Vagina (tissue), 2 donors: ENCODE measurements at regions not wholly inside any gene's neighbourhood (a gene's known extent, or its start where the extent isn't known, plus 50 kb on each side); places are given as distances from the start of the nearest gene placed in this dataset.

ENCODE experiments used
- POLR2A ChIP-seq, 2 donors: fragments of 450-650 bp; IDR thresholded peaks; one replicate each; pipeline ENCODE4 v1.6.1; 2017; ENCODE audit warnings: antibody characterized with exemption in 2 of 2, mild to moderate bottlenecking in 2 of 2, moderate library complexity in 2 of 2
- TF ChIP-seq, protein P1 (sequence below), 3 experiments: fragments of 450-650 bp in 2 of 3; fragments of 200-600 bp in 1 of 3; sonication (generic) in 1 of 3; IDR thresholded peaks; one replicate each; pipeline ENCODE4 v1.5.1; 2017 to 2019; ENCODE audit warnings: antibody characterized with exemption in 3 of 3, mild to moderate bottlenecking in 2 of 3, moderate library complexity in 2 of 3

DNA sequence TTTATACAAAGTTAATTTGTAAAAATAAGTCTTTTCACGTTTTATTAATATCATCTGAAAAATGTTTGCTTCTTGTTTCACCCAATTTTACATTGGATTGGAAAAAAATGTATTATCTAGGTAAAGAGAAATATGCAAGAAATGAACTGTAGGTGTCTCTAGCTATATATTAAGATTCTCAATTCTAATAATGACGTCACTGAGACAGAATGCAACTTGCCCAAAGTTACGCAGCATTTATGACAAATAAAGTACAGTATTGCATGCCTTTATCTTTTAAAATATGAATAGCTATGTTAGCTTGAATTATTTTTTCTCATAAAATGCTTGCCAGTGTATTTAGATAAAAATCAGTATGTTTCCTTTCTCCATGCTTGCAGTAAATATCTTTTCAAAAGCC is 728.8 kb downstream of the RERGL start:
- TF ChIP-seq POLR2A (IDR thresholded peaks at IDR 0.05): no peak
- TF ChIP-seq, protein P1, sequence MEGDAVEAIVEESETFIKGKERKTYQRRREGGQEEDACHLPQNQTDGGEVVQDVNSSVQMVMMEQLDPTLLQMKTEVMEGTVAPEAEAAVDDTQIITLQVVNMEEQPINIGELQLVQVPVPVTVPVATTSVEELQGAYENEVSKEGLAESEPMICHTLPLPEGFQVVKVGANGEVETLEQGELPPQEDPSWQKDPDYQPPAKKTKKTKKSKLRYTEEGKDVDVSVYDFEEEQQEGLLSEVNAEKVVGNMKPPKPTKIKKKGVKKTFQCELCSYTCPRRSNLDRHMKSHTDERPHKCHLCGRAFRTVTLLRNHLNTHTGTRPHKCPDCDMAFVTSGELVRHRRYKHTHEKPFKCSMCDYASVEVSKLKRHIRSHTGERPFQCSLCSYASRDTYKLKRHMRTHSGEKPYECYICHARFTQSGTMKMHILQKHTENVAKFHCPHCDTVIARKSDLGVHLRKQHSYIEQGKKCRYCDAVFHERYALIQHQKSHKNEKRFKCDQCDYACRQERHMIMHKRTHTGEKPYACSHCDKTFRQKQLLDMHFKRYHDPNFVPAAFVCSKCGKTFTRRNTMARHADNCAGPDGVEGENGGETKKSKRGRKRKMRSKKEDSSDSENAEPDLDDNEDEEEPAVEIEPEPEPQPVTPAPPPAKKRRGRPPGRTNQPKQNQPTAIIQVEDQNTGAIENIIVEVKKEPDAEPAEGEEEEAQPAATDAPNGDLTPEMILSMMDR (IDR thresholded peaks at IDR 0.05): no peak
